GM10248 (cell line): ENCODE measurements at regions not wholly inside any gene's neighbourhood (a gene's known extent, or its start where the extent isn't known, plus 50 kb on each side); places are given as distances from the start of the nearest gene placed in this dataset.
"Not testable (repeated sequence)": the region's sequence is repeated elsewhere in the genome, so short reads cannot be mapped to it uniquely, and the experiment has no call there.

ENCODE experiments used
- CTCF ChIA-PET: fragments of 300-600 bp; sonication (Branson Sonifier 250); formaldehyde crosslinking; extraction: SDS; loops from one replicate; lab custom pipeline; 2021; ENCODE audit warnings: antibody characterized with exemption; lab: Yijun Ruan, JAX
- POLR2A ChIA-PET: fragments of 350-650 bp; sonication (Branson Sonifier 250); formaldehyde crosslinking; extraction: SDS; loops from one replicate; lab custom pipeline; 2020; ENCODE audit warnings: antibody characterized with exemption; lab: Yijun Ruan, JAX
- DNase-seq: peaks from one replicate; pipeline ENCODE4 v3.0.0; 2012; ENCODE audit errors: extremely low spot score
- TF ChIP-seq, protein P1 (sequence below): IDR thresholded peaks from 2 replicates; pipeline ENCODE4 v1.5.1; 2012; ENCODE audit warnings: mild to moderate bottlenecking, low read depth; ENCODE audit errors: extremely low read depth, missing control alignments, control extremely low read depth

DNA sequence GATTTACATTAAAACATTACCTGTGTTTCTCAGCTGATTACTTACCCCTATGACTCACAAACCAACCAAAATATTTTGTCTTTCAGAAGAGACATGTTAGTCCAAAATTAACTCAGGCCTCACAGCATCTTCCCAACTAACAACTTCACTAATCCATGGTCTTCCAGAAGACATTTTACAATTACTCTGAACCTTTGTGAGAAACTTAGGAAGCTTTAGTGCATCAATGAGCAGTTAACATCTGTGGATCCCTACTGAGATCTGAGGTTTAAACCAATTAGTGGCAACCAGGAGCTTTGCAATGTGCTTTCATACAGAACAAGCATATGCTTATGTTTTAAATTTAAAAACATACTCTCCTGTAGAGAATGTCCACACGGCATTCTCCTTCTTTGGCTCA lies 269.7 kb downstream of the UBE3D start:
- CTCF ChIA-PET: no interaction called here
- no peak for DNase-seq
- POLR2A ChIA-PET: no interaction called here
- TF ChIP-seq, protein P1, sequence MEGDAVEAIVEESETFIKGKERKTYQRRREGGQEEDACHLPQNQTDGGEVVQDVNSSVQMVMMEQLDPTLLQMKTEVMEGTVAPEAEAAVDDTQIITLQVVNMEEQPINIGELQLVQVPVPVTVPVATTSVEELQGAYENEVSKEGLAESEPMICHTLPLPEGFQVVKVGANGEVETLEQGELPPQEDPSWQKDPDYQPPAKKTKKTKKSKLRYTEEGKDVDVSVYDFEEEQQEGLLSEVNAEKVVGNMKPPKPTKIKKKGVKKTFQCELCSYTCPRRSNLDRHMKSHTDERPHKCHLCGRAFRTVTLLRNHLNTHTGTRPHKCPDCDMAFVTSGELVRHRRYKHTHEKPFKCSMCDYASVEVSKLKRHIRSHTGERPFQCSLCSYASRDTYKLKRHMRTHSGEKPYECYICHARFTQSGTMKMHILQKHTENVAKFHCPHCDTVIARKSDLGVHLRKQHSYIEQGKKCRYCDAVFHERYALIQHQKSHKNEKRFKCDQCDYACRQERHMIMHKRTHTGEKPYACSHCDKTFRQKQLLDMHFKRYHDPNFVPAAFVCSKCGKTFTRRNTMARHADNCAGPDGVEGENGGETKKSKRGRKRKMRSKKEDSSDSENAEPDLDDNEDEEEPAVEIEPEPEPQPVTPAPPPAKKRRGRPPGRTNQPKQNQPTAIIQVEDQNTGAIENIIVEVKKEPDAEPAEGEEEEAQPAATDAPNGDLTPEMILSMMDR: no peak

DNA sequence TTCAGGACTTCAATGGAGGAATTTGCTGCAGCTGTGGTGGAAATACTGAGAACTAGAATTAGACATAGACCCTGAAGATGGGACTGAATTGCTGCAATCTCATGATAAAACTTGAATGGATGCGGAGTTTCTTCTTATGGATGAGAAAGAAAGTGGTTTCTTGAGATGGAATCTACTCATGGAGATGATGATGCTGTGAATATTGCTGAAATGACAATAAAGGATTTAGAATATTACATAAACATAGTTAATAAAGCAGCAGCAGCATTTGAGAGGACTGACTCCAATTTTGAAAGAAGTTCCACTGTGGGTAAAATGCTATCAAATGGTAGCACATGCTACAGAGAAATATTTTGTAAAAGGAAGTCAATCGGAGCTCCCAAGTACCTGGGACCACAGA lies 264.6 kb downstream of the UBE3D start:
- no peak for DNase-seq
- TF ChIP-seq, protein P1: no peak
- ChIA-PET POLR2A (no interaction called here), CTCF (interaction anchor here (1.3 kb wide), 1 partner anchor 11 kb away, joined by 3 read pairs; no protein-coding TSS in a partner anchor)

DNA sequence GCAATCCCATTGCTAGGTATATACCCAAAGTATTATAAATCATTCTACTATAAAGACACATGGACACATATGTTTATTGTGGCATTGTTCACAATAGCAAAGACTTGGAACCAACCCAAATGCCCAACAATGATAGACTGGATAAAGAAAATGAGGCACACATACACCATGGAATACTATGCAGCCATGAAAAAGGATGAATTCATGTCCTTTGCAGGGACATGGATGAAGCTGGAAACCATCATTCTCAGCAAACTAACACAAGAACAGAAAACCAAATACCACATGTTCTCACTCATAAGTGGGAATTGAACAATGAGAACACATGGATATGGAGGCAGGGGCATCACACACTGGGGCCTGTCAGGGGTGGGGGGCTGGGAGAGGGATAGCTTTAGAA lies 249.4 kb downstream of the UBE3D start:
- DNase-seq, POLR2A ChIA-PET, CTCF ChIA-PET: not testable (repeated sequence)

DNA sequence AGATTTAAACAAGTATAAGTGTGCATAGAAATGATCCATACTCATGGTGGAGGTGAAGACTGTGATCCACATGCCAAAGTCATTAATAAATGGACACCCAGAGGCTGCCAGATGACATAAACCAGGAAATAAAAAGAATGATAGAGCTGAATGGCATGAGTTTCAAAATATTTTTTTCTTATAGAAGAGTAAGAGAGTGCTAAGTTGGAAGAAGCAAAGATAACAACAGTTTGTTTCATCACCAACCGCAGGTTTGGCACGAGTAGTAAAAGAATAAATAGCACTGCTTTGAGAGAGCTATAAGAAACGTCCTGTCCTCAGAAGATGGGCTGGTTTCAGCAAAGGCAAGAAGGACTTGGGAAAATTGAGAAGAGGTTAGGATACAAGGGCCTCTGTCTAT lies 246.9 kb downstream of the UBE3D start:
- ChIA-PET CTCF (interaction anchor here (1.6 kb wide), 1 partner anchor 9 kb away, joined by 5 read pairs; no protein-coding TSS in a partner anchor), POLR2A (no interaction called here)

DNA sequence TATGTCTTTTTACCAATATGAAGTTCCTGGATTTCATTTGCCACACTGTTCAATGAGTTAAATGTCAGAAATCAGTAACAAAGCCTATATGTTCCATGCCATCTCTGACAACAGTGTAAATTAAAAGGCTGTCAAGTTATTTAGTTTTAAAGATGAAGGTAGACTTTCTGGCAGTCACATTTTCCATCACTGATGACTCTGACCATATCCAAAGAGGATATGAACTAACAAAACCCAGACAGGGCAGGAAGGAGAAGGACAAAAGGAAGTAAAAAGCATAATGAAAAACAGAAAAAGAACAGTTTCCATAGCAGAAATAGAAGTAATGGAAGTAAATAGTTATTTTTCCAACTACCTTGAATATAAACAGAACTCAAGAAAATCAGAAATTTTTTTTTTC lies 242.3 kb downstream of the UBE3D start:
- no peak for DNase-seq
- POLR2A ChIA-PET: no interaction called here
- TF ChIP-seq, protein P1: no peak
- CTCF ChIA-PET: no interaction called here

More for the DNA sequence above, 246.9 kb downstream of the UBE3D start:
- DNase-seq: no peak
- TF ChIP-seq, protein P1: no peak

DNA sequence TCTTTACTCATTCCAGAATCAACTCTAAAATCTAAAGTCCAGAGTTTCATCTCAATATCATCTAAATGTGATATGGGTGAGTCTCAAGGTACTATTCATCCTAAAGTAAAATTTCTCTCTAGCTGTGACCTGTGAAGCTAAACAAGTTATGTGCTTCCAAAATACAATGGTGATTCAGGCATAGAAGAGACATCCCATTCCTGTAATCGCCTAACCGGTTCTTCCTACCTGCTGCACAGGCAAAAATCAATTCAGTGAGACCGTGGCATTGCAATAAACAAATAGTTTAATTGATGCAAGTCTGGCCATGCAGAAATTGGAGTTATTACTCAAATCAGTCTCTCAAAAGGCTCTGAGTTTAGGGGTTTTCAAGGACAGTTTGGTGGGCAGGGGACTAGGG lies 232.8 kb downstream of the UBE3D start:
- no peak for DNase-seq
- TF ChIP-seq, protein P1: no peak
- ChIA-PET CTCF (no interaction called here), POLR2A (no interaction called here)

DNA sequence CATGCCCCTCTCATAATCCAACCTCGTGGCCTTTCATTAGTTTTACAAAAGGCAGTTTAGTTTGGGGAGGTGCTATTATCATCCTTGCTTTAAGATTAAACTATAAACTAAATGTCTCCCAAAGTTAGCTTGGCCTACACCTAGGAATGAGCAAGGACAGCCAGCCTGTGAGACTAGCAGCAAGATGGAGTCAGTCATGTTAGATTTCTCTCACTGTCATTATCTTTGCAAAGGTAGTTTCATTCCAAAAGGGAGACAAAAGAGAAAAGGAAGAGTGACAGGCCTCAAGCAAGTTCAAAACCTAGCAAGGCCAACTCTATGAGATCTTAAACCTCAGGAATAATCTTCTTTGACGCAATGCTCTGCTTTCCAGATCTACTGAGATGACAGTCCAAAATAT lies 232.2 kb downstream of the UBE3D start:
- POLR2A ChIA-PET: no interaction called here
- TF ChIP-seq, protein P1: no peak
- DNase-seq: no peak
- CTCF ChIA-PET: no interaction called here
